HCT116 (cell line): ENCODE measurements at regions not wholly inside any gene's neighbourhood (a gene's known extent, or its start where the extent isn't known, plus 50 kb on each side); places are given as distances from the start of the nearest gene placed in this dataset.

Experiments used
- CBX3 ChIP-seq: IDR thresholded peaks from 2 replicates; pipeline ENCODE4 v1.6.1; 2012; ENCODE audit warnings: low read depth
- CEBPB ChIP-seq: IDR thresholded peaks from 2 replicates; pipeline ENCODE4 v1.6.1; 2012; ENCODE audit warnings: low read depth
- ELF1 ChIP-seq: IDR thresholded peaks from 2 replicates; pipeline ENCODE4 v1.6.1; 2012; ENCODE audit warnings: low read depth, borderline replicate concordance
- EZH2 ChIP-seq: fragments of 200-600 bp; sonication (generic); IDR thresholded peaks from 2 replicates; pipeline ENCODE4 v1.6.1; 2017; ENCODE audit warnings: antibody characterized with exemption, mixed run types
- JUND ChIP-seq: IDR thresholded peaks from 2 replicates; pipeline ENCODE4 v1.6.1; 2012
- POLR2A ChIP-seq: IDR thresholded peaks from 2 replicates; pipeline ENCODE4 v1.7.0; 2011; ENCODE audit warnings: borderline replicate concordance; ENCODE audit not compliant: insufficient read depth, insufficient read length; ENCODE audit errors: extremely low read depth
- POLR2AphosphoS5 ChIP-seq: IDR thresholded peaks from 2 replicates; pipeline ENCODE4 v1.6.1; 2011; ENCODE audit warnings: mild to moderate bottlenecking, low read depth, low read length, moderate library complexity
- SP1 ChIP-seq: IDR thresholded peaks from 2 replicates; pipeline ENCODE4 v1.6.1; 2012; ENCODE audit warnings: low read depth
- SRF ChIP-seq: IDR thresholded peaks from 2 replicates; pipeline ENCODE4 v1.6.1; 2012; ENCODE audit warnings: low read depth
- YY1 ChIP-seq: IDR thresholded peaks from 2 replicates; pipeline ENCODE4 v1.6.1; 2011; ENCODE audit warnings: low read length, low read depth, moderate library complexity, mild to moderate bottlenecking; ENCODE audit not compliant: insufficient replicate concordance; ENCODE audit errors: extremely low read depth
- TF ChIP-seq, protein P1 (sequence below), 3 experiments: fragments of 200-600 bp in 1 of 3; sonication (generic) in 1 of 3; IDR thresholded peaks in 2 of 3; conservative IDR thresholded peaks in 1 of 3; 2 replicates each; pipeline ENCODE4 v1.5.1; 2012 to 2017; ENCODE audit warnings: low read depth in 2 of 3, low read length in 2 of 3, antibody characterized with exemption in 1 of 3, borderline replicate concordance in 1 of 3, control low read depth in 1 of 3, mild to moderate bottlenecking in 1 of 3, mixed read lengths in 1 of 3, mixed run types in 1 of 3, moderate library complexity in 1 of 3; ENCODE audit not compliant: insufficient read depth in 1 of 3
- TF ChIP-seq, protein P2 (sequence below): IDR thresholded peaks from 2 replicates; pipeline ENCODE4 v1.6.1; 2012; ENCODE audit warnings: low read depth

DNA sequence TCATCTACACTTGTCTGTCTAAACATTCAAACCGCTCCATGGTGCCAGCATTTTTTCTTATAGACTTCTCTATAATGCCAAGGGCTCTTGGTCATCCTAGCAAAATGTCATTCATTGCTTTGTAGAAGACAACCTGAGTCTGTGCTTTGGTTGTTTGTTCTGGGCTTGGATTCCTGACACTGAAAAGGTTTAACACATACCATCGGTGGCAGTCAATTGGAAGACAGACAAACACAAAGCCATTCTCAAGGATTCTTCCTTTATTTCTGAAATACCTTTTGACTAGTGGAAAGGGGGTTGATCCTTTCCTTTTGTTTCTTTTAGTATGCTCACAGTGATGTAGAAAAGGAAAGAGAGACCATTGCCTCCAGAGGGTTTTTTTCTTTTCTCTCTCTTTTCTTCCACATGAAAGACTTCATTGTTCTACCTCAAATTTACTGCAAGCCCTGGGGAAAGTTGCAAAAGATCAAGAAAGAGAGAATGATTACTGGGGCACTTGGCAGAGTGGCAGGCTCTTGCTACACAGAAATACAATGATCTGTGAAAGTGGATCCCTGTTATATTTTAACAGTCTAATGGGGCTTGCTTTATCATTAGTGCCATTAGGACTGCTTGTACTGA lies 66.4 kb upstream of the TMC1 start:
- no peak for TF ChIP-seq POLR2A
- no peak for TF ChIP-seq EZH2
- TF ChIP-seq YY1: no peak
- TF ChIP-seq ELF1: no peak
- TF ChIP-seq, protein P1, sequence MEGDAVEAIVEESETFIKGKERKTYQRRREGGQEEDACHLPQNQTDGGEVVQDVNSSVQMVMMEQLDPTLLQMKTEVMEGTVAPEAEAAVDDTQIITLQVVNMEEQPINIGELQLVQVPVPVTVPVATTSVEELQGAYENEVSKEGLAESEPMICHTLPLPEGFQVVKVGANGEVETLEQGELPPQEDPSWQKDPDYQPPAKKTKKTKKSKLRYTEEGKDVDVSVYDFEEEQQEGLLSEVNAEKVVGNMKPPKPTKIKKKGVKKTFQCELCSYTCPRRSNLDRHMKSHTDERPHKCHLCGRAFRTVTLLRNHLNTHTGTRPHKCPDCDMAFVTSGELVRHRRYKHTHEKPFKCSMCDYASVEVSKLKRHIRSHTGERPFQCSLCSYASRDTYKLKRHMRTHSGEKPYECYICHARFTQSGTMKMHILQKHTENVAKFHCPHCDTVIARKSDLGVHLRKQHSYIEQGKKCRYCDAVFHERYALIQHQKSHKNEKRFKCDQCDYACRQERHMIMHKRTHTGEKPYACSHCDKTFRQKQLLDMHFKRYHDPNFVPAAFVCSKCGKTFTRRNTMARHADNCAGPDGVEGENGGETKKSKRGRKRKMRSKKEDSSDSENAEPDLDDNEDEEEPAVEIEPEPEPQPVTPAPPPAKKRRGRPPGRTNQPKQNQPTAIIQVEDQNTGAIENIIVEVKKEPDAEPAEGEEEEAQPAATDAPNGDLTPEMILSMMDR (IDR thresholded peaks at IDR 0.05 in 2 of 3, conservative IDR thresholded peaks at IDR 0.05 in 1 of 3; ENCODE audit: borderline replicate concordance in 1 of 3, insufficient read depth in 1 of 3, low read depth in 2 of 3, low read length in 2 of 3): no peak
- no peak for TF ChIP-seq POLR2AphosphoS5
- TF ChIP-seq, protein P2, sequence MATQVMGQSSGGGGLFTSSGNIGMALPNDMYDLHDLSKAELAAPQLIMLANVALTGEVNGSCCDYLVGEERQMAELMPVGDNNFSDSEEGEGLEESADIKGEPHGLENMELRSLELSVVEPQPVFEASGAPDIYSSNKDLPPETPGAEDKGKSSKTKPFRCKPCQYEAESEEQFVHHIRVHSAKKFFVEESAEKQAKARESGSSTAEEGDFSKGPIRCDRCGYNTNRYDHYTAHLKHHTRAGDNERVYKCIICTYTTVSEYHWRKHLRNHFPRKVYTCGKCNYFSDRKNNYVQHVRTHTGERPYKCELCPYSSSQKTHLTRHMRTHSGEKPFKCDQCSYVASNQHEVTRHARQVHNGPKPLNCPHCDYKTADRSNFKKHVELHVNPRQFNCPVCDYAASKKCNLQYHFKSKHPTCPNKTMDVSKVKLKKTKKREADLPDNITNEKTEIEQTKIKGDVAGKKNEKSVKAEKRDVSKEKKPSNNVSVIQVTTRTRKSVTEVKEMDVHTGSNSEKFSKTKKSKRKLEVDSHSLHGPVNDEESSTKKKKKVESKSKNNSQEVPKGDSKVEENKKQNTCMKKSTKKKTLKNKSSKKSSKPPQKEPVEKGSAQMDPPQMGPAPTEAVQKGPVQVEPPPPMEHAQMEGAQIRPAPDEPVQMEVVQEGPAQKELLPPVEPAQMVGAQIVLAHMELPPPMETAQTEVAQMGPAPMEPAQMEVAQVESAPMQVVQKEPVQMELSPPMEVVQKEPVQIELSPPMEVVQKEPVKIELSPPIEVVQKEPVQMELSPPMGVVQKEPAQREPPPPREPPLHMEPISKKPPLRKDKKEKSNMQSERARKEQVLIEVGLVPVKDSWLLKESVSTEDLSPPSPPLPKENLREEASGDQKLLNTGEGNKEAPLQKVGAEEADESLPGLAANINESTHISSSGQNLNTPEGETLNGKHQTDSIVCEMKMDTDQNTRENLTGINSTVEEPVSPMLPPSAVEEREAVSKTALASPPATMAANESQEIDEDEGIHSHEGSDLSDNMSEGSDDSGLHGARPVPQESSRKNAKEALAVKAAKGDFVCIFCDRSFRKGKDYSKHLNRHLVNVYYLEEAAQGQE: no peak
- TF ChIP-seq CEBPB: no peak
- no peak for TF ChIP-seq SRF
- TF ChIP-seq CBX3: no peak
- TF ChIP-seq JUND: no peak
- no peak for TF ChIP-seq SP1
